Dermis microvascular lymphatic vessel endothelial cell (primary cell): ENCODE measurements at regions not wholly inside any gene's neighbourhood (a gene's known extent, or its start where the extent isn't known, plus 50 kb on each side); places are given as distances from the start of the nearest gene placed in this dataset.
"Not testable (repeated sequence)": the region's sequence is repeated elsewhere in the genome, so short reads cannot be mapped to it uniquely, and the experiment has no call there.

Experiments
- DNase-seq, 2 donors: peaks; one replicate each; pipeline versions ENCODE4 v3.0.0 to v3.0.0-alpha.2; 2010; ENCODE audit warnings: low read depth in 2 of 2

DNA sequence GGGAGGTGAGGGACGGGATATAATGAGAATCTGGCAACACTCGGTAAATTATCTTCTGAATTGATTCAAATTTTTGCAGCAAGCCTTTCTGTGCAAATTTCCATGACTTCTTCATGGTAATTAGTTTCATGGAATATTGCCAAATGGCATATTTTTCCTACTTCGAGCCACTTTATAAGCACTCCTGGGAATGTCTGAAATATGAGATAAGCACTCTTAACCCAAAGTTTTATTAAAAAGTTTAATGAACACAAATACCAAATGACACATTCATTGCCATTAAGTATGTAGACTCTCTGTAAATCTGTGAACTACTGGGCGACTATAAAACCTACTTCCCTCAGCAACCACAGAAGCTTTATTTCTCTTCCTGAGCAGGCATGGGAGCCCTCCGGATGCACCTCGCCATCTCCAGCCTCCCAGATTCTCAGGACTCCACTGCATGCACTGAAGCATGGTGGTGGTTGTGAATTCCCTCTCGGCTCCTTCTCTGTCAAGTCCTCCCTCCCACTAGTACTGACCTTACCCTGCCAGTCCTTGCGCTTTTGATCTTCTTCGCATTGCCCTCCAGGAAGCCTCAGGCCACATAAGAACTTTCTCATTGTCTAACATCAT lies 154.4 kb upstream of the RPL34 start:
- DNase-seq = no peak

DNA sequence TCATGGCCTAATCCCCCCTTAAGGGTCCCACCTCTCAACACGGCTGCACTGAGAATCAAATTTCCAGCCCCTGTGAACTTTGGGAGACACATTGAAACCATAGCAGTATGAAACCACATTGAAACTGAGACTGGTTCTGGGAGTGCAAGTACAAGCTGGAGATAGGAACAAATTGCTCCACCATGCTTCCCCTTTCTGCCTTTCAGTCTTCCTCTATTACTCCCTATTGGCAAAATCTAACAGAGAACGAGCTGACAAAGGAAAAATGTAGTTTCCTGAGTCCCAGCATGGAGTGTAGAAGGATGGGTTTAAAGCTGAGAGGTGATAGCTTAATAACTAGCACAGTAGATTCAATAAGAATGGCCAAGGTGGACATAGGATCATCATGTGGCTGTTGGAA lies 161.7 kb upstream of the RPL34 start:
- no peak for DNase-seq

DNA sequence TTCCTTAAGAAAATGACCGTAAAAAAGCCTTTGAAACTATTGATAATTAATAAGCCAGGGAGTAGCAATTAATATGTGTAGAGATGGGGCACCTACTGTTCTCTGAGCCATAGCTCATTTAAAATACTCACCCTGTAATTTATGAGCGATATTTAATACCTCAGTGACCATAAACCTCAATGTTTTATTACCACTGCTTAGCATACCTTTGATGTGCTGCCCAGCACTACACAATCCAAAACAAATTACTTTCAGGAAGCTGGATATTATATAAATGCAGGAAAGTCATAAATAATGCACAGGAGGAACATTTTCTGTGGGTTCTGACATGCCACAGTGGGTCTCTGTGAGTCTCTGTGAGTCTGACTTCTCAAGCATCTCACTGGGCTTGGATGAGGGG lies 166.1 kb upstream of the RPL34 start:
- no peak for DNase-seq

GRCh38 chr4:108453366-108453765 lies 167.0 kb upstream of the RPL34 start:
- no peak for DNase-seq

DNA sequence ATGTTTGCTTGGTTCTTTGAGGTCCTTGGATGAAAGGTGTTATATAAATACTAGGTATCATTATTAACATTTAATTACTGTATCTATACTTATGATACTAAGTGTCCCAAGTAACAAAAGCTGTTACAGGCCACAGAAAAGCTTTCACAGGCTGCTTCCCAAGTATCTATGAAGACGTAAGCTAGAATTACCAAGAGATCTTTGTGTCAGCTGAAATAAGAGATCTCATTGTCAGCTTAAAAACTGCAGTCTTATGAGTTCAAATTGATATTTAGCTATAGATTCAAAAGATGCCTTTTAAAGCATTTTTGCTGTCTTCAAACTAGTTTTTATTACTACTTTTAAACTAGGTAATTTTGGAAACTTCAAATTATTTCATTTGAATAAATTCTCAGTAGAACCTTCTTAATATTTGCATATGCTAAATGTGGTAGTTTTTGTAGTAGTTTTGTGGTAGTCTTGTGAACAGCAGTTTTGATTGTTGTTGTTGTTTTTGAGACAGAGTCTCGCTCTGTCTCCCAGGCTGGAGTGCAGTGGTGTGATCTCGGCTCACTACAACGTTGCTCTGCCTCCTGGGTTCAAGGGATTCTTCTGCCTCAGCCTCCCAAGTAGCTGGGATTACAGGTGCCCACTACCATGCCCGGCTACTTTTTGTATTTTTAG lies 170.0 kb upstream of the RPL34 start:
- no peak for DNase-seq

GRCh38 chr4:108449129-108449528 lies 171.2 kb upstream of the RPL34 start:
- no peak for DNase-seq

DNA sequence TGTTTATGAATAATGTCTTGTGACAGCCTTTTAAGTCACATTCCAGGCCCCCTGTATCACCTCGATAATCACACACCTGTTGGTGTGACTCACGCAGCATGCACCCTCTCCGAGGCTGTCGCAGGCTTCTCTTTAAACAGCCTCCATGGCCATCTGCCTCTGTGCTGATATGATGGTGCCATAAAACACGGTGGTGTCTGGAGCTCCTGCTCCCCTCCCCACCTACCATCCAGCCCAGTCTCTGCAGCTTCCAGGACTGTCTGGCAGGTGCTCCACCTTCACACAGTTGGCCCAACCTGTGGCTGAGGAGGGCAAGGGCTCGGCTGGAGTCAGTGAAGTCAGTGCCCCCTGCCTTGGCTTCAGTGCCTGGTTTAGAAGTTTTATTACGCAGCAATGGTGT lies 173.8 kb upstream of the RPL34 start:
- no peak for DNase-seq

- DNase-seq = no peak
Measured at GRCh38 chr4:108445716-108446115, 174.7 kb upstream of the RPL34 start.

GRCh38 chr4:108443585-108443984 lies 176.8 kb upstream of the RPL34 start:
- DNase-seq = no peak

GRCh38 chr4:108433832-108434231 lies 186.5 kb upstream of the RPL34 start:
- peak in 1 of 2 donors; percentile 16 for DNase-seq

- not testable (repeated sequence) for DNase-seq
Measured at GRCh38 chr4:108433394-108433793, 187.0 kb upstream of the RPL34 start.

DNA sequence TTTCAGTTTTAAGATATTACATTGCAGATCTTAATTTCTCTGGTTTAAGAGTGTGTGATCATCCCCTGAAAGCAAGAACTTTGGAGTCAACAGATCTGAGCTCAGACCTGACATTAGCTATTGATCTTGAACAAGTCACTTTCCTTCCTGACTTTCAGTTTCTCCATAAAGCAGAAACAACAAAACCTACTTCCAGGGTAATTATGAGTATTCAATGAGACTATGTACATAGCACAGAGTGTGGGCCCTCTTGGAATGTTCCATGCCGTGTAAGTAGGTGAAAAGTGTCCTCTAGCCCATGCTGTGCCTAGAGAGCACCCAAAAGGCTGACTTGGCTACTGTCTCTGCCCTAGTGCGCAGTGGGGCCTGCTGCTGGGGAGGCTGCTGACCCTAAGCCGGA lies 188.0 kb upstream of the RPL34 start:
- DNase-seq = no peak

DNA sequence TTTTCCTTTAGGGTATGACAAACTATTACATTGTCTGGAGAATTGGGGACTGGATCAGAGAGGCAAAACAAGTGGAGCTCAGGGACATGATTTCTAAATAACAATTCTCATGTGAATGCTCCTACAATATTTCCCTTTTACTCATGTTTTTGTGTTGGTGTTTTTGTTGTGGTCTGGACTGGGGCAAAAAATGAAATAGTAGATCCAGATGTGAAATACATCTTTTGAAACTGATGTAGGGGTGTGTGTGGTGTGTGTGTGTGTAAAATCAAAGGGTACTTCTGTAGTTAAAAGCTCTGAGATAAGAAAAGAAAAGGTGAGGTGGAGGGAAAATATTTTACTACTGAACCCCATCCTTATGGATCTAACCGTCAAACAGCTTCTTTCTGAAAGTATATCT lies 188.4 kb upstream of the RPL34 start:
- no peak for DNase-seq

DNA sequence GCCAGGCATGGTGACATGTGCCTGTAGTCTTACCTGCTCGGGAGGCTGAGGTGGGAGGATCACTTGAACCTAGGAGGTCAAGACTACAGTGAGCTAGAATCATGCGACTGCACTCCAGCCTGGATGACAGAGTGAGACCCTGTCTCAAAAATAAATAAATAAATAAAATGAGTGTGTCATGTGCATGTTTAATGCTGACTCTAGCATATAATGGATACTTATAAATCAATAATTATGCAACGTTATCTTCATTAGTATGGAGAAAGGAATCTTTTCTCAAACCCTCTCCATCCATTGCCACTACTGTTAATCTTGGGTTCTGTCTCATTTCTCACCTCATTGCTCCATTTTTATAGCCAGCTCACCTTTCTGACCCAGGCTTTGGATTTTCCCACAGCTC lies 189.5 kb upstream of the RPL34 start:
- DNase-seq = no peak

GRCh38 chr4:108429662-108430061 lies 190.7 kb upstream of the RPL34 start:
- no peak for DNase-seq

DNA sequence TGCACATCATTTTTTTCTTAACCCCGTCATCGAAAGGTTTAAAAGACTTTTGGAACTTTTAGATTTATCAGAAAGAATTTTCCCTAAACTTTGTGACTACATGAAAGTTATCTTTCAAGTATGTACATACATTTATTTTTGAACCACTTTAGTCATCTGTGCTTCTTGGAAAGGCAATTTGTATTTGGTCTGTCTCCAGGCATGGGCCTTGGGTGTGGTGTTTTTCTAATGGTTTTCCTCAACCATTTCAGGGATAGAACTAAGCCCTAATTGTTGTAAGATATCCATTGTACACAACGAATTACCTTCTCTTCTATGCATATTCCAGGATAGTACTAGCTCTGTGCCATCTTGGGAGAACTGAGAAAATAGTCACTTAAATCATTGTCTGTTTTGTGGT lies 191.5 kb upstream of the RPL34 start:
- no peak for DNase-seq

- DNase-seq = no peak
Measured at GRCh38 chr4:108427946-108428485, 192.4 kb upstream of the RPL34 start.

- DNase-seq = no peak
Measured at GRCh38 chr4:108426493-108426892, 193.9 kb upstream of the RPL34 start.

DNA sequence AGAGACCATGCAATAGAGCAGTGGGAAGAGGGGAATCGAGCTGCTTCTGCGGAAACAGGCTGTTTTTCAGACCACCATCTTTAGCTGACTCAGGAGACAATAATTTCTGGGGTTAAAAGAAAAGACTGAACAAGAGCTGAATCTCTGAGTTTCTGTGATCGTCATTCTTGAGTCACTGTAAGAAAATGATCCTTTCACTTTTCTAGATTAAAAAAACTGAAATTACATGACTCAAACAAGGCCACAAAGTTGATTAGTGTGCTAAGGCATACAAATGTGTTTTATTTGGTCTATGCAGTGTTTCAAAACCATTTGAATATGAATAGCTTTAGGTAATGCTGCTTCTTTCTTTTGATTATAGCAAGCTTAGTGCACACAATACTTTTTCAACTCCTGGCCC lies 194.4 kb upstream of the RPL34 start:
- no peak for DNase-seq

GRCh38 chr4:108417923-108418322 lies 202.5 kb upstream of the RPL34 start:
- DNase-seq = no peak

GRCh38 chr4:108416831-108417230 lies 203.5 kb upstream of the RPL34 start:
- DNase-seq = no peak

GRCh38 chr4:108415389-108415788 lies 205.0 kb upstream of the RPL34 start:
- DNase-seq = no peak

DNA sequence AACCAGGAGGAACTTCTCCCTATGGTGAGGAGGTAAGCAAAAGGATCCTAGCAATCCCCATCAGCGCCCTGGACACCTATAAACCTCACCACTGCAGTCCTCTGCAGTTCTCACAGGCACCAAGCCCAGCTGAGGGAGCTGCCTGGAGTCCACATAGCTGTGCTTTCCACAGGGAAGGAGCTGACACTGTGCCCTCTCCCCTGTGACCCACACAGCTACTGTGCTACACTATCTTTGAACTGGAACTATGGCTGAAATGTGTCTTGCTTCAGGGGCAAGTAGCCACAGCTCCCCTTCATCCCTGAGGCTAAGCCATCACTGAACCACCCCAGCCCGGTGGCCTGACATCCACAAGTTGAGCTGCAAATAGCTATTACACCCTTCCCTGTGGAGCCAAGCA lies 208.5 kb upstream of the RPL34 start:
- no peak for DNase-seq
